ENCODE measurements at regions not wholly inside any gene's neighbourhood (a gene's known extent, or its start where the extent isn't known, plus 50 kb on each side); places are given as distances from the start of the nearest gene placed in this dataset.

DNA sequence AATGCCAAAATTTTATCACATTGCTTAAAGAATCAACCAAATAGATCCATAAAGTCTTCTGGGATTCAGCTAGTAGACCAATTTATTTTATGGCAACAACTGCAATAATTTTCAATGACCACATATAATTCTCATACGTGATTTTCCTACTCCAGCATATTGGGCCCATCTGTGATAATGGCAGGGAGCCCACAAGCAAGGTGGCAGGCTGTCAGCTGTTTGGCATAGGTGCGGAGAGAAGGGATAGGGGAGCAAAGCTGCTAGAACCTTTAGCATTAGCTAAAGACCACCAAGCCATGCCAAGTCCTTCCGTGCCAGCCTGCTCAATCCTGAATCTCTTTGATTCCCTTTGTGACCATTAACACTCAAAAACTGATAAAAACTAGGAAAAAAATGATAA is 721.2 kb downstream of the XPNPEP1 start:
- Mint-ChIP-seq H3K9me3 (peaks cover 6% of the 10 kb centered on the region), H3K36me3 (ENCODE audit: low read depth) (no peaks in the 10 kb centered on the region), H3K4me1 (no peaks in the 10 kb centered on the region), H3K4me3 (no peak overlapping the region), H3K27ac (no peak overlapping the region), H3K27me3 (no peaks in the 10 kb centered on the region)
- ChIA-PET CTCF (no interaction called here), POLR2A (no interaction called here)
- DNase-seq: no peak

DNA sequence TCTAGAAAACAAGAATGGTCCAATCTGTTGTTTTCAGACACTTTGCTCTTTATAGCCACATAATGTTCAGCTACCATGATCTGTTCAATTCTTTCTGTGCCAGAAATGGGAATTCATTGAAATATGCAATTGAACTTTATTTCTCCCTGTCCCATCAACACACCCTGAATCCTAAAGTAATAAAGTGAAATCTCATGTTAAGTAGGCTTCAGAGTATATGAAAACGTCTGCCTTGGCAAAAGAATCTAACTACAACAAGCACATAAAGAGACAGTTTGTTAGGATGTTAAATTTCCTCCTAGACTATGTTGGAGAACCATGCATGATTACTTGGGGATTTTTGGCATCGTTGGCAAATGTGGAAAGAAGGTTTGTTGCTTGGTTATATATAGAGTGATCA is 722.7 kb downstream of the XPNPEP1 start:
- CTCF ChIA-PET: no interaction called here

DNA sequence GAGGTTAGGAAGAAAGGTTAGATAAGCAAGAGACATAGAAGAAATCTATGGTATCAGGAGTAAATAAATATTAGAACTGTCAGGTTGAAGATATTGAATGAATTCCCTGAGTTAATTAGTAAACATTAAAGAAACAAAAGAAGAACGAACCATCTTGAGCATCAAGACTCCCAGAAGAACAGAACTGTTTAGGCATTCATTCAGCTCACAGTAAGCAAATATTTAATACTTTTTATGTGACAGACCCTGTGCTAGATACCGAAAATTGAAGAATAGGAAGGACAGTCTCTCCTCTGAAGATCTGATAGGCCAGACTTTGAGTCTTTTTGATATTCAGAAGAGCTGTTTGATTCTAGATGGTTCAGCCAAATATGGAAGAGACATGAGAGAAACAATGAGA is 731.5 kb downstream of the XPNPEP1 start:
- no peak overlapping the region for H3K27ac Mint-ChIP-seq
- DNase-seq: no peak
- no peak overlapping the region for H3K4me3 Mint-ChIP-seq
- ChIA-PET POLR2A (no interaction called here), CTCF (no interaction called here)
- H3K27me3 Mint-ChIP-seq: no peaks in the 10 kb centered on the region
- H3K36me3 Mint-ChIP-seq (ENCODE audit: low read depth): no peaks in the 10 kb centered on the region
- H3K4me1 Mint-ChIP-seq: no peaks in the 10 kb centered on the region
- peaks cover 6% of the 10 kb centered on the region for H3K9me3 Mint-ChIP-seq

More for the DNA sequence above, 722.7 kb downstream of the XPNPEP1 start:
- Mint-ChIP-seq H3K4me3 (no peak overlapping the region), H3K27ac (no peak overlapping the region), H3K4me1 (no peaks in the 10 kb centered on the region), H3K27me3 (no peaks in the 10 kb centered on the region), H3K36me3 (ENCODE audit: low read depth) (no peaks in the 10 kb centered on the region), H3K9me3 (peaks cover 7% of the 10 kb centered on the region)
- POLR2A ChIA-PET: no interaction called here
- no peak for DNase-seq

GRCh38 chr10:109191341-109191740 is 732.0 kb downstream of the XPNPEP1 start:
- ChIA-PET CTCF (no interaction called here), POLR2A (no interaction called here)
- H3K4me3 Mint-ChIP-seq: no peak overlapping the region
- H3K27me3 Mint-ChIP-seq: no peaks in the 10 kb centered on the region
- no peak for DNase-seq
- no peaks in the 10 kb centered on the region for H3K4me1 Mint-ChIP-seq
- no peak overlapping the region for H3K27ac Mint-ChIP-seq
- H3K36me3 Mint-ChIP-seq (ENCODE audit: low read depth): no peaks in the 10 kb centered on the region
- peaks cover 11% of the 10 kb centered on the region for H3K9me3 Mint-ChIP-seq

- no peak overlapping the region for H3K27ac Mint-ChIP-seq
- DNase-seq: no peak
- POLR2A ChIA-PET: no interaction called here
- H3K4me1 Mint-ChIP-seq: no peaks in the 10 kb centered on the region
- H3K4me3 Mint-ChIP-seq: no peak overlapping the region
- no peaks in the 10 kb centered on the region for H3K27me3 Mint-ChIP-seq
- H3K36me3 Mint-ChIP-seq (ENCODE audit: low read depth): no peaks in the 10 kb centered on the region
- H3K9me3 Mint-ChIP-seq: peaks cover 20% of the 10 kb centered on the region
- CTCF ChIA-PET: no interaction called here
These were observed 735.6 kb downstream of the XPNPEP1 start for GRCh38 chr10:109187677-109188076.

GRCh38 chr10:109183366-109183765 is 739.9 kb downstream of the XPNPEP1 start:
- H3K4me1 Mint-ChIP-seq: no peaks in the 10 kb centered on the region
- H3K4me3 Mint-ChIP-seq: no peak overlapping the region
- H3K36me3 Mint-ChIP-seq (ENCODE audit: low read depth): no peaks in the 10 kb centered on the region
- no peak overlapping the region for H3K27ac Mint-ChIP-seq
- no peaks in the 10 kb centered on the region for H3K27me3 Mint-ChIP-seq
- ChIA-PET CTCF (no interaction called here), POLR2A (no interaction called here)
- H3K9me3 Mint-ChIP-seq: peaks cover 17% of the 10 kb centered on the region
- no peak for DNase-seq

- peaks cover 2% of the 10 kb centered on the region for H3K9me3 Mint-ChIP-seq
- no peak for DNase-seq
- CTCF ChIA-PET: interaction anchor here (0.5 kb wide), 1 partner anchor 260 kb away, joined by 5 read pairs; no protein-coding TSS in a partner anchor
- H3K27ac Mint-ChIP-seq: no peak overlapping the region
- POLR2A ChIA-PET: no interaction called here
- no peaks in the 10 kb centered on the region for H3K27me3 Mint-ChIP-seq
- no peaks in the 10 kb centered on the region for H3K36me3 Mint-ChIP-seq (ENCODE audit: low read depth)
- no peak overlapping the region for H3K4me3 Mint-ChIP-seq
- no peaks in the 10 kb centered on the region for H3K4me1 Mint-ChIP-seq
These were observed 744.7 kb downstream of the XPNPEP1 start for GRCh38 chr10:109178591-109178990.

- no peaks in the 10 kb centered on the region for H3K4me1 Mint-ChIP-seq
- H3K4me3 Mint-ChIP-seq: no peak overlapping the region
These were observed 748.8 kb downstream of the XPNPEP1 start for GRCh38 chr10:109174526-109174925.

DNA sequence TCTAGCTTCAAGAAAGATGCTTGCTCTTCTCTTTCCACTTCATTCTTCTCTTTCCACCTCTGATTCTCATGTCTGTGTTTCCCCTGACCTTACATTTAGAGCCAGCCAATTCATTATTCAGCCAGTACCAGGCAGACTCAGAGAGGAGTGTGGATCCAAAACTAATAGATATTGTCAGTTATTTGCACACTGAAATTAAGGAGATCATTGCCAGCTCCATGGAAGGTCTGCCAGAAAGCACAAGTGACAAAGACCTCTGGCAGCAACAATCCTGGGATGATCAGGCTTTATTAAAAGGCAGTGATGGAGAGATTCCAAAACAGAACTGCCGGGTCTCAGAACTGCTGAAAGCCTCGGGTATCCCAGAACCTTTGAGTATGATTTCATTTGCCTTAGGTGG is 749.4 kb downstream of the XPNPEP1 start:
- no peak overlapping the region for H3K4me3 Mint-ChIP-seq
- ChIA-PET CTCF (no interaction called here), POLR2A (no interaction called here)
- H3K27ac Mint-ChIP-seq: no peak overlapping the region
- H3K36me3 Mint-ChIP-seq (ENCODE audit: low read depth): no peaks in the 10 kb centered on the region
- DNase-seq: no peak
- no peaks in the 10 kb centered on the region for H3K27me3 Mint-ChIP-seq
- H3K4me1 Mint-ChIP-seq: no peaks in the 10 kb centered on the region
- H3K9me3 Mint-ChIP-seq: no peaks in the 10 kb centered on the region

More at GRCh38 chr10:109174526-109174925, 748.8 kb downstream of the XPNPEP1 start:
- Mint-ChIP-seq H3K36me3 (ENCODE audit: low read depth) (no peaks in the 10 kb centered on the region), H3K27me3 (no peaks in the 10 kb centered on the region), H3K27ac (no peak overlapping the region), H3K9me3 (no peaks in the 10 kb centered on the region)
- ChIA-PET CTCF (no interaction called here), POLR2A (no interaction called here)
- DNase-seq: no peak

GRCh38 chr10:109173121-109173520 is 750.2 kb downstream of the XPNPEP1 start:
- DNase-seq: no peak
- Mint-ChIP-seq H3K36me3 (ENCODE audit: low read depth) (no peaks in the 10 kb centered on the region), H3K4me1 (no peaks in the 10 kb centered on the region), H3K9me3 (peaks cover under 1% of the 10 kb centered on the region), H3K27ac (no peak overlapping the region), H3K4me3 (no peak overlapping the region), H3K27me3 (no peaks in the 10 kb centered on the region)
- POLR2A ChIA-PET: no interaction called here
- CTCF ChIA-PET: no interaction called here

- H3K4me3 Mint-ChIP-seq: no peak overlapping the region
- no peaks in the 10 kb centered on the region for H3K4me1 Mint-ChIP-seq
- ChIA-PET POLR2A (no interaction called here), CTCF (no interaction called here)
- DNase-seq: no peak
- H3K9me3 Mint-ChIP-seq: peaks cover 2% of the 10 kb centered on the region
- no peaks in the 10 kb centered on the region for H3K27me3 Mint-ChIP-seq
- H3K27ac Mint-ChIP-seq: no peak overlapping the region
- H3K36me3 Mint-ChIP-seq (ENCODE audit: low read depth): no peaks in the 10 kb centered on the region
These were observed 756.4 kb downstream of the XPNPEP1 start for GRCh38 chr10:109166935-109167334.

DNA sequence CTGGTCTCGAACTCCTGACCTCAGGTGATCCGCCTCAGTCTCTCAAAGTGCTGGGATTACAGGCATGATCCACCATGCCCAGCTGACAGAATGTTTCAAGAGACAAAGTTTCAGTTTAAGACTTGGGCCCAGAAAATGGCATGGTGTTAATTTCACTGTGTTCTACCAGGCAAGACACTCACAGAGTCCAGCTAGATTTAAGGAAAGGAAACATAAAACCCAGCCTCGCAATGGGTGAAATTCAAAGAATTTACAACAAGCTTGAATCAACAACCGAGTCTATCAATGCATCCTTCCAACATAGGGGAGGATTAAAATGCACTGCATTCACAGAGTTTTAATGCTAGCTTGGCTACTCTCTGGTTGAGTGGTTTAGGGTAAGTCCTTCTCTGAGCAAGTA is 764.0 kb downstream of the XPNPEP1 start:
- POLR2A ChIA-PET: no interaction called here
- H3K4me1 Mint-ChIP-seq: no peaks in the 10 kb centered on the region
- no peak overlapping the region for H3K27ac Mint-ChIP-seq
- peaks cover 4% of the 10 kb centered on the region for H3K9me3 Mint-ChIP-seq
- DNase-seq: no peak
- no peak overlapping the region for H3K4me3 Mint-ChIP-seq
- CTCF ChIA-PET: no interaction called here
- no peaks in the 10 kb centered on the region for H3K27me3 Mint-ChIP-seq
- no peaks in the 10 kb centered on the region for H3K36me3 Mint-ChIP-seq (ENCODE audit: low read depth)

DNA sequence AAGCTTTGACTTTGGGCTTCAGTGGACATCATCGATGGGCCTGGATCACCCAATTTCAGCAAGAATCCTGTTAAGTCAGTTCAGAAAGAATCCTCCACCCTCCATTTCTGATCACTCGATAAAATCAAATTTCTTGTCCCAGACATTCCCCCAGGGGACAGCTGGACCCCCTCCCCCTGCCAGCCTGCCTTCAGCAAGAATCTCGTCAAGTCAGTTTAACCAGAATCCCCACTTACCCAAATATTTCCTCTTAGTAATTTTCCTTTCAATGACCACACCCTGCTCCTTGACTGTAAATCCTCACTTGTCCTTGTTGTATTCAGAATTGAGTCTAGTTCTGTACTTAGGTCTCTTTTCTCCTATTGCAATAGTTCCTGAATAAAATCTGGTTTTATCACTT is 766.9 kb downstream of the XPNPEP1 start:
- Mint-ChIP-seq H3K27me3 (no peaks in the 10 kb centered on the region), H3K36me3 (ENCODE audit: low read depth) (no peaks in the 10 kb centered on the region), H3K4me1 (no peaks in the 10 kb centered on the region), H3K4me3 (no peak overlapping the region), H3K9me3 (peaks cover 4% of the 10 kb centered on the region), H3K27ac (no peak overlapping the region)
- POLR2A ChIA-PET: no interaction called here
- no peak for DNase-seq
- CTCF ChIA-PET: no interaction called here

- POLR2A ChIA-PET: no interaction called here
- Mint-ChIP-seq H3K9me3 (peaks cover 9% of the 10 kb centered on the region), H3K36me3 (ENCODE audit: low read depth) (no peaks in the 10 kb centered on the region), H3K4me1 (no peaks in the 10 kb centered on the region), H3K4me3 (no peak overlapping the region), H3K27me3 (no peaks in the 10 kb centered on the region), H3K27ac (no peak overlapping the region)
- no peak for DNase-seq
- CTCF ChIA-PET: interaction anchor here (0.7 to 1.6 kb wide), 2 partner anchors 27 to 346 kb away, joined by 3 to 4 read pairs; no protein-coding TSS in a partner anchor
These were observed 773.5 kb downstream of the XPNPEP1 start for GRCh38 chr10:109149666-109150350.

All from activated CD4-positive, alpha-beta T cell treated with anti-CD3 and anti-CD28 coated beads, Interleukin-2, amount 10 ng/mL, durations not matched to agents 7 days and 5 days (primary cell).